NCI-H1105 (cell line): ENCODE measurements at regions not wholly inside any gene's neighbourhood (a gene's known extent, or its start where the extent isn't known, plus 50 kb on each side); places are given as distances from the start of the nearest gene placed in this dataset.
"Not testable (repeated sequence)": the region's sequence is repeated elsewhere in the genome, so short reads cannot be mapped to it uniquely, and the experiment has no call there.

Experiments
- DNase-seq: peaks from one replicate; lab custom pipeline; 2025; lab: John Stamatoyannopoulos, UW

GRCh38 chr3:106820726-106821362, 556.4 kb upstream of the CCDC54 start:
- DNase-seq = no peak

DNA sequence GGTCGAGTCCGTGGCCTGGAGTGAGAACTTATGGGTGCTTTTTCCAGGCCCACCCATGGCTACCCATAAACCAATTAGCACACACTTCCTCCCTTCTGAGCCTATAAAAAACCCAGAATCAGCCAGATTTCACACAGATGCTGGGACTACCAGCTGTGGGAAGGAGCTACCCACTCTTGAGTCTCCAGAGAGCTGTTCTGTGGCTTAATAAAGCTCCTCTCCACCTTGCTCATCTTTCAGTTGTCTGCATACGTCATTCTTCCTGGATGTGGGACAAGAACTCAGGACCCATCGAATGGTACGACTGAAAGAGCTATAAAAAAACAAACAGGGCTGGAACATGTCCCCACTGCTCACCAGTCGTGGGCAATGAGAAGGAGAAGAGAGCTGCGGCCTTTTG, 555.4 kb upstream of the CCDC54 start:
- no peak for DNase-seq

- no peak for DNase-seq
Measured at GRCh38 chr3:106822204-106822603, 555.0 kb upstream of the CCDC54 start.

DNA sequence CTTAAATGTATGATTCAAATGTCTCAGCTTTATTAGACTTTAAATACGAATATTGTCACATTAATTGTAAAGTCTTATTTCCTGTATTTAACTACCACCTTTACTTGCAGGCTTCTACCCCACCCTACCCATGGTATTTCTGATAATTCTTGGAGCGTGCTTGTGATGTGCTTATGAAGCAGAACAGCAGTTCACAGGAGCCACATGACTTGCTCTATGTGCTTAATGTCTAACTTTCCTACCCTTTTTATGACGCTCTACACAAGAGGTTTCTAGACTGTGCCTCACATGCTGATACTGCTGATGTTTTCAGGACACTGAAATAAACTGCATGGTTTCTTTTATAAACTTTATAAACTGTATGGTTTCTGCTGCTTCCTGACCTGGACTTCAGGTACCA, 553.5 kb upstream of the CCDC54 start:
- no peak for DNase-seq

DNA sequence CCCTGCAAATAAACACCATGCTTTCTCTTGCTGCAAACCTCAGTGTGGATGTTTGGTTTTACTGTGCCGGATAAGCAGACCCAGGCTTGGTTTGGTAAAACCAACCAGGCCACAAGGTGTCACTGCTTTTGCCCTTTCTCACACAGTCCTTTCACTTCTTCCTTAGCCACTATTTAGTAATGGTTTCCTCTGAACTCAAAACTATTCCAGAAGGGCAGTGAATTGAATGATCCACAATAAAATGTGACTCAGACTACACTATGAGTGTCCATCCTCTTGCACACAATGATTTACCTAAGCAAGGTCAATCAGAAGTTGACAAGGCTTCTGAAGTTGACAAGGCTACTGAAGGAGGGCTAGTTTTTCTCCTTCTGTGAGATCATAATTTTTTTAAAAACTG, 552.4 kb upstream of the CCDC54 start:
- no peak for DNase-seq

DNA sequence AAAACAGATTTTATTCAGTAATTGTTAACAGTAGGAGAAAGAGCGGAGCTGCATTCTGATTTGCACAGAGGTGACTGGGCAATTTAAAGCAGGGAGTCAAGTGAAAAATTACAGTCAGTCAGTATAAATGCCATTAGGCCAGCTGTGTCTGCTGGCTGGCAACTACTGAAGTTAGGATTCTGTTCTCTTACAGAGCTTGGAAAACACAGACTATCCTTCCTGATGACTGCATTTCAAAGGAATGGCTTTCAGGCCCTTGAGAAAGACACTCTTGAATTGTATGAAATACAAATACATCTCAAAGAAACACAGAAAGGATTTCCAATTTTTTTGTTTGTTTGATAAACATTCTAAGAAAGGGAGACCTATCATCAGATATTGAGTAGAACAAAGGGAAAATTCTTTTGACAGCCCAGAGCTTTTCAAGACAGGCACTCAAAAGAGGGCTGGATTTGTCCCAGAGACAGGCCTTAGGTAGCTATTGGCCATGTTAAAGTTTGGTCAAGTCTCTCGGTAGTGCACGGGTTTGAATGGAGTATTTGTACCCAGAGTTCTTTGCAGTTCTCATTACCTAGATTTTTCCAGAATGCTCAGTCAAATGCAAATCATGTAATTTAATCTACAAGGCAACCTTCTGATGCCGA, 551.2 kb upstream of the CCDC54 start:
- no peak for DNase-seq

DNA sequence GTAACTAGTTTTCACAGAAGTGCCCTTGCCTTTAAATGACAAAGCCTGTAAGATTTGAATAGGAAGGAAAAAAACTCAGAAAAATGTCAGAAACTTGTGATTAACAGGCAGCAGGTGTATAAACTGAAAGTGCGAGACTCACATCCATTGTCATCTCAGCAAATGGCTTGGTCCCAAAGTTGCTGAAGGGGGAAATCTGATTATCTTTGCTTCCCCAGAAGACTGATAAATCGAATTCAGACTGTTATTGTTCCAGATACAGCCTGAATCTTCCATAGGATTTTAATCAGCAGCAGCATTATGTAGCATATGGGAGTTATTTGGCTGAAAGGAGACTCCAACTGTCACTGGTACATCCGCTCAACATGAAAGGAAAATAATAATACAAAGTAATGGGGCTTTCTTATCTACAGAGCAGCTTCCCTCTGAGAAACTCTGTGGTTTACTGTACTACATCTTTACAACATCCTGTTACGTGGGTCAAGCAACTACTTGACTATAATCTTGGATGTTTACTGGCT, 550.4 kb upstream of the CCDC54 start:
- no peak for DNase-seq

- DNase-seq = no peak
Measured at GRCh38 chr3:106827515-106828213, 549.6 kb upstream of the CCDC54 start.

GRCh38 chr3:106829206-106829605, 548.0 kb upstream of the CCDC54 start:
- DNase-seq = no peak

- DNase-seq = no peak
Measured at GRCh38 chr3:106830334-106830733, 546.9 kb upstream of the CCDC54 start.

DNA sequence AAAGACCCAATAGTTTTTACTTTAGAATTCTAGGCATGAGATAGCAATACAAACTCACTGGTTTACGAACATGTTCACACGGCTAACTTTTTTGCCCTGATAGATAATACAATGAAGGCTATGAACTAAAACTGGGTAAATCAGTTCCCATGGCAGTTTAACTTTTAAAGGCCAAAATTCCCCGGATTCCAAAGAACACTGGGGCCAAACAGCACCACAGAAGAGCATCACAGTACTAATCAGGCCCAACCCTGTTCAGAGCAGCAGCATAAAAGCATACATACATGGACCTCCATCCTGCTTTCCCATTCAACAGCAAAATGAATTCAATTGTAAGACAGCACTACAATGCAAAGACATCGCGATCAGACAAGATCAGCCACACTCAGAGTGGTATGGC, 540.3 kb upstream of the CCDC54 start:
- DNase-seq = no peak

GRCh38 chr3:106837616-106838015, 539.6 kb upstream of the CCDC54 start:
- DNase-seq = no peak

GRCh38 chr3:106839576-106840280, 537.5 kb upstream of the CCDC54 start:
- DNase-seq = no peak

- no peak for DNase-seq
Measured at GRCh38 chr3:106840319-106840718, 536.9 kb upstream of the CCDC54 start.

DNA sequence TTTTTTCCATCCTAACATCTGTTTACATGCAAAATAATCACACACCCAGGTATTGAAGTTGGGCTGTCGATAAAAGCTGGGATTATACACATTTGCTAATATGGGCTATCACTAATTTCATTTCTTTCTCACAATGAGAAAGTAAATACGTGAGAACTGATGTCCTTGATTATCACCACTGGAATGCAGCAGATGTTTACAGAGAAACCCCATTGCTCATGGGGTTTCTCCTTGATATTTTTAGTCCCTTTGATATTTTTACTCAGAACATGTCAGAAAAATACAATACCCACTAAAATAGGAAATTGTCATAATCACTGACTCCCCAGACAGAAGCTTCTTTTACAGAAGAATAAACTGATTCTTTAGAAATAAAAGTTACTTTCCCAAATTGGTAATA, 535.1 kb upstream of the CCDC54 start:
- no peak for DNase-seq

DNA sequence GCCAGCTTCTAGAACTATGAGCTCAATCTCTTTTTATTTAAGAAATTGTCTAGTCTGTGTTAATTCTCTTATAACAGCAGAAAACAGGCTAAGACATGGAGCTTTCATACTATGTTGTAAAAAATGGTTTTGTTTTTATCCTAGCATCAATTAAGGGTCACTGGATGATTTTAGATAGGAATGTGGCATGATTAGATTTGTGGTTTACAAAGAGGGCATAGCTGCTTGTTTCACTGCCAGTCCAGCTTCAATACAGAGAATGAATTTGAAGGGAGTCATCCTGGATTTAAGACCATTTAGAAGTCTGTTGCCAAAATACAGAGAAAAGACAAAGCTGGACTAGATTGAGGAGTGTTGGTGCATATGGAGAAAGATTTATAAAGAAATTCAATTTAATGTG, 532.6 kb upstream of the CCDC54 start:
- no peak for DNase-seq

DNA sequence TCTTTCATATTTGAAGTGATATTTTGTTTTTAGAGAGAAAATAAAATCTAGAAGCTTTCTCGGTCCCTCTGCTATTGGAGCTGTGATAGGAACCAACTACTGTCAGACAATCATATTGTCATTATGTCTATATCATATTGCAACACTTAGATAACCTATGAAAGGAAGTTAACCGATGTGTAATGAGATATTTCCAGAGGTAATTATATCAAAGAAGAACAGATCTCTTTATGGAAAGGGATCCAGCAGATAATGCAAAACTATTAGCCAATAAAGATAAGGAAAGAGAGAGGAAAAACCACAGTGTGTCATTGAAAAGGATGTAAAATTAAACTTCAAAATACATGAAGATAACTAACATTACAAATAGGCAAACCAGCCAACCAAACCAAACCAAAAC, 529.1 kb upstream of the CCDC54 start:
- no peak for DNase-seq

DNA sequence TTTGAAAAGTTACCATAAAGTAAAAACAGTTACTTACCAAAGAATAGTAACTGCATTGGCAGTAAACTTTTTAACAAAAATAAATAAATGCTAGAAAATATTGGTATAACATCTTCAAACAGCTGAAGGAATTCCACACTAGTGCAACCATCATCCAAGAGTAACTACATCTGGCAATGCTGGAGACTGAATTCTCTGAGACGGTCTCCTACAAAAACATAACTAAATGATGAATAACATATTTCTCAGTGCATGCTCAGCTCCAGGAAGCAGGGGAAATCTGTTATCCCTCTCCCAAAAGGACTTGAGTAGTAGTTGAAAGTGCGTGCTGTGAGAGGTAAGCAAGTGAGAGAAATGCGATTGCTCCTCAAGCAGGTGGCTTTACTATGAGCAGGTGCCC, 526.8 kb upstream of the CCDC54 start:
- DNase-seq = no peak

- DNase-seq = not testable (repeated sequence)
Measured at GRCh38 chr3:106858321-106858720, 518.9 kb upstream of the CCDC54 start.

GRCh38 chr3:106860182-106860581, 517.1 kb upstream of the CCDC54 start:
- DNase-seq = no peak

GRCh38 chr3:106862067-106862466, 515.2 kb upstream of the CCDC54 start:
- no peak for DNase-seq

DNA sequence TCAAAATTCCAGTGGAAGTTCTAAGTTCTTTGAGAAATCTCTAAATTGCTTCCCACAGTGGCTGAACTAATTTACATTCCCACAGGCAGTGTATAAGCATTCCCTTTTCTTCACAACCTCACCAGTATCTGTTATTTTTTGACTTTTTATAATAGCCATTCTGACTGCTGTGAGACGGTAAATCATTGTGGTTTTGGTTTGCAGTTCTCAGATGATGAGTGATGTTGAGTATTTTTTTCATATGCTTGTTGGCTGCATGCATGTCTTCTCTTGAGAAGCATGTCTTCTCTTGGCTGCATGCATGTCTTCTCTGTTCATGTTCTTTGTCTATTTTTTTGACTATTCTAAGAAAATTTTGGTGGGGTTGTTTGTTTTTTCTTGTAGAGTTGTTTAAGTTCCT, 499.6 kb upstream of the CCDC54 start:
- no peak for DNase-seq

DNA sequence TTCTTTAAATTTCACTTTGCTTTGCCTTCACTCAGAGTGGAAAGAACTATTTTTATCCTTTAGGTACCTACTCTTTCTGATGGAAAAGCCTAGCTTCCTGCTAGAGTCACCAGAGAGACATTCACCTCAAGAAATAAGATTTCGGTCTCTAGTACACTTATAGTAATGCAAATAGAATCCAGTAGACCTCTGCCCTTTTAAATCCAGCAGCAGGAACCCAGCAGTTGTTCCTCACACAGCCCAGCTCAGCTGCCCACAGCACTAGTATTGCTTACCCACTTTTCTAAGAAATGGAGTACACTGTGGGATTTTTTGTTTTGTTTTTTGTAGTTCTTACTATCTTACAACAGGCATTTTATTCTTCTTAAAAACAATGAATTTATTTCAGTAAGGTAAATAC, 497.0 kb upstream of the CCDC54 start:
- DNase-seq = no peak
